HG03280 (cell line): ENCODE measurements at regions not wholly inside any gene's neighbourhood (a gene's known extent, or its start where the extent isn't known, plus 50 kb on each side); places are given as distances from the start of the nearest gene placed in this dataset.

Source experiments
- ATAC-seq: cut with Tn5 transposase; IDR thresholded peaks from one replicate; pipeline ENCODE4 v1.9.1; 2021; ENCODE audit warnings: mild to moderate bottlenecking, moderate library complexity; ENCODE audit not compliant: unreplicated experiment

GRCh38 chr6:137277971-137278637 lies 58.9 kb upstream of the IFNGR1 start:
- no peak for ATAC-seq

- no peak for ATAC-seq
Measured at GRCh38 chr6:137272403-137272802, 53.2 kb upstream of the IFNGR1 start.

- ATAC-seq = no peak
Measured at GRCh38 chr6:137271245-137272183, 52.3 kb upstream of the IFNGR1 start.

- no peak for ATAC-seq
Measured at GRCh38 chr6:137269803-137270202, 50.6 kb upstream of the IFNGR1 start.

GRCh38 chr6:137269347-137269746 lies 50.2 kb upstream of the IFNGR1 start:
- ATAC-seq = no peak
